ENCODE measurements at regions not wholly inside any gene's neighbourhood (a gene's known extent, or its start where the extent isn't known, plus 50 kb on each side); places are given as distances from the start of the nearest gene placed in this dataset.
A peak's percentile ranks its signal among the peaks of the same experiment; 100 is the strongest.
"Not testable (repeated sequence)": the region's sequence is repeated elsewhere in the genome, so short reads cannot be mapped to it uniquely, and the experiment has no call there.

DNA sequence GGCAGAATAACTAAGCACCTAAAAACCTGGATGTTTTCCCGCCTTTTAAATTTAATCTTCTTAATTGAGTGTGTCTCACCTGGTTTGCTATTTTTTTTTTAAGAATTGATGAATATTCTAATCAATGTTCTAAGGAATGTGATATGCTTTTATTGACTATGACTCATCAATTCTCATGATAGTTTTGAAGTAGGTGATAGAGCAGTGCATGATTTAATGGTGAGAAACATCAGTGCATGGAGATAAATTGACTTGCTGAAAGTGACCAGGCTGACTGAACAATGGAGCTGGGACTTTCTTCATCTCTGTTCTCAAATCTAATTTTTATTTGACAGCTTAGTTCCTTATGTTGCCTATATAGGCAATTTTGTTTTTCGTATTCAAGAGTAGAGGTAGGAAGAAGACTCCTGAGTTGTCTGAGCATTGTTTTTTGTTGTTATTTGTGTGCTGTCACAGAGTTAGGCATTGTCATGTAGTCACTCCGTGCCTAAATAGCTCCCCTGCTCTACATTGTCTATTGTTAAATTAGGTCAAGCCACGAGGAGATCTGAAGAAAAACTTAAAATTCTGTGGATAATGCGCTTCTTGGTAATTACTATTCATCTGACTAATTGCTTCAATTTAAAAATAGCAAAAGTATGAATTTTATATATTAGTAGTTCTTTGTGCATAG is 59.0 kb upstream of the NUTM2F start:
- H3K27me3 Mint-ChIP-seq, H3K36me3 Mint-ChIP-seq, H3K9me3 Mint-ChIP-seq, CTCF ChIA-PET, H3K4me3 Mint-ChIP-seq, H3K4me1 Mint-ChIP-seq, DNase-seq, H3K27ac Mint-ChIP-seq: not testable (repeated sequence)

DNA sequence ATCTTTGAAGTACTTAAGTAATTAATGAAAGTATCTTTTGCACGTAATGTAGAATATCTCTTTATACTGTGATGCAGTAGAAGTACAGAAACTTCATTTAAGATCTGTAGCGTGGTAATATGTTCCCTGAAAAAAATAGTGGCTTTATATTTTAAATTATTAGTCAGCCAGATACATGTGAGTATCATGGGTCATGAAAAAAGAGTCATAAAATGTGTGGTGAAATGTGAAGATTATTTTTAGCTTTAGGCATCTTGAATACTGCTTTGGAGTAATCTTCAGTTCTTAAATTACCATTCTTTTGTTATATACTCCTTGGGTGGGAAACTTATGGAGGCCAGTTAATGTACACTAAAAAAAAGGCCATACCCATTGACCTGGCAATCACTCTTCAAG is 59.6 kb upstream of the NUTM2F start:
- H3K4me3 Mint-ChIP-seq, H3K4me1 Mint-ChIP-seq, DNase-seq, CTCF ChIA-PET, H3K36me3 Mint-ChIP-seq, H3K27me3 Mint-ChIP-seq, H3K9me3 Mint-ChIP-seq, H3K27ac Mint-ChIP-seq: not testable (repeated sequence)

DNA sequence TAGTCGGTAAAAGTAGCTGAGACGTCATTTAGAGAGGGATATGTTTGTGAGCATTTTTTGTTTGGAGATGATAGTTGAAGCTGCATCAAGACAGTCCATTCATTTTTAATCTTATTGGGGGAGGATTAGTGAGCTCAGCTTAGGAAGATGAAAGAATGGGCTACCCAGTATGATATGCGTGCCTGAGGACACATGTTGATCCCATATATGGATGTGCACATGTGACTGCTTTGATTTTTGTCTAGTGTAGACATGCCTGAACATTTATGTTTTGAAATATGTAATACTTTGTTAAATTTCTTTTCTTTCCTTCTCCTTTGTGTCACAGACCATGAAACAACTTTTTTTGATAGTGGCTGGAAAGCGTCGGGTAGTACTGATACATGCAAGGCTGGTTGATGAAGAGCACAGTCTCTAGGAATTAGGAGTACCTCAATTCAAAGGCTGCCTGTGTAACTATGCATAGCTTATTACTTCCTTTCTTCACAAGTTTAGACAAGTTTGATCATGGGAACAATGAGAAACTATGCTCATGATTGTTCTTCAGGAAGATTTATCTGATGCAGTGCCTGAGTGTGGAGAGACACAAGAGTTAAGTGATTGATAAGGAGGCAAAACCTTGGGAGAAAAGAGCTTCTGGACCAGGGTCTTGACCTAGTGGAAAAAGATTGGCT is 62.1 kb upstream of the NUTM2F start:
- H3K27me3 Mint-ChIP-seq, CTCF ChIA-PET, H3K36me3 Mint-ChIP-seq, H3K4me3 Mint-ChIP-seq, H3K9me3 Mint-ChIP-seq, H3K4me1 Mint-ChIP-seq, DNase-seq, H3K27ac Mint-ChIP-seq: not testable (repeated sequence)

DNA sequence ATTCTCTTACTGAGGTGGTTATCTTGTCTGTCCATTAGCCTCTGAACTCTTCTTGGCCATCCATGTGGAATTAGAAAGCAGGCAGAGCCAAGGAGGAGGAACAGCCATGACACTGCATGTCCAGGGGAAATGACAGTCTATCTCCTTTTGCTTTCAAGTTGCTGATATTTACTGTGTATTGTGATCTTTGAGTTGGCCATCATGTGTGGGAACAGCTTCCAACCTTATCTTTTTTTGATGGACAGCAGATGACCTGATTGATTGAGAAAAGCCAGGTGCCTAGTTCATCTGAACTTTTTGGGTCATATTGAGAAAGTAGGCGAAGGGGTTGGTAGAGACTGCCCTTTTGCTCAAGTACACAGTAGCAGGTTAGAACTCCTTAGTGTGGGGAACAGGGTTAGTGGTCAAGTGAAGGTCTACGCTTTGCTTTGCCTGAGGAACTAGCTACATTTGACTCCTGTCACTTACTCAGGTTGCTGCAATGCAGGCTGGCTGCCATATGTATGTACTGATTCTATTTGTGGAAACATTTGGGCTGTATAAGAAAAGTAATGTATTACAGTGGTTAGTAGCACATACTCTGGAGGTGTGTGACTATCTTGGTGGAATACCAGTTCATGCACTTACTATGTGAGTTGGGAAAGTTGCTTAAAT is 64.7 kb upstream of the NUTM2F start:
- H3K27ac Mint-ChIP-seq, H3K9me3 Mint-ChIP-seq, H3K27me3 Mint-ChIP-seq, CTCF ChIA-PET, DNase-seq, H3K4me3 Mint-ChIP-seq, H3K4me1 Mint-ChIP-seq, H3K36me3 Mint-ChIP-seq: not testable (repeated sequence)

DNA sequence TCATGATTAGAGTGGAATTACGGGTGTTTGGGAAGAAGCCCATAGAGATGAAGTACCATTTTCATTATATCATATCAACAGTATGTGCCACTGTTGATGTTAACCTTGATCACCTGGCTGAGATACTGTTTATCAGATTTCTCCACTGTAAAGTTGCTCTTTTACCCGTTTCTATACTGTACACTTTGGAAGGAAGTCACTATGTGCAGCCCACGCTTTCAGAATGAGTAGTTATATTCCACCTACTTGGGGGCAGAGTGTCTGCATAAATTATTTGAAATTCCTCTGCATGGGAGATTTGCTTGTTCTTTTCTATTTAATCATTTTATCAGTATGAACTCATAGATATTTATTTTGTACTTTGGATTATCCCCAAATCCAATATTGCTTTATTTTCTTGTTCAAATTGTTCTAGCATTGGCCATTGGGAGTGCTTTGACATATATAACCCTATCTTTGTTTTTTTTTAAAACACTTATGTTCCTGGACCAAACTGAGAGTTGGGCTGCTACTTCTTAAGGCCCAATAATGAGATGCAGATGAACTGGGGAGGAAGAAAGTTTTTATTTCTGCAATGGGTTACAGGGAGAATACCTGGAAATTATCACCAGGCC is 69.4 kb upstream of the NUTM2F start:
- H3K4me3 Mint-ChIP-seq, H3K27ac Mint-ChIP-seq, H3K36me3 Mint-ChIP-seq, CTCF ChIA-PET, H3K27me3 Mint-ChIP-seq, H3K4me1 Mint-ChIP-seq, DNase-seq, H3K9me3 Mint-ChIP-seq: not testable (repeated sequence)

DNA sequence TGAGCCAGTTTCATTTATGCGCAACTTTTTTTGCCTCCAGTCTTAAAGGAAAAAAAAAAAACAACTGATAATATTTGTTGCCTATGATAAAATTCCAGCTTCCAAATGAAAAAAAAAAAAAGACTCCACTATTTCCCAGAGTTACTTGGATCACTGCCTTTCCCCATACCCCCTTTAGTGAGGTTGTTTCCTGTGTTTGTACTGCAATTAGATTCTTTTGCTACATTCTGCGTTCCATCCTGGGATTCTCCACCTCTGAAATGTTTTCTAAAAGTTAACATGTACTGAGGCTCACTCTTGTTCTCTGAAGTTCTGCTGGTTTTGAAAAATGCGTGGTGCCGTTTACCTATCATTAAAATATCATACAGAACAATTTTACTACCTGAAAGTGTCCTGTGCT is 72.0 kb upstream of the NUTM2F start:
- H3K27me3 Mint-ChIP-seq, H3K9me3 Mint-ChIP-seq, H3K4me3 Mint-ChIP-seq, H3K36me3 Mint-ChIP-seq, DNase-seq, CTCF ChIA-PET, H3K4me1 Mint-ChIP-seq: not testable (repeated sequence)
- peak overlapping the region; percentile 52 for H3K27ac Mint-ChIP-seq

DNA sequence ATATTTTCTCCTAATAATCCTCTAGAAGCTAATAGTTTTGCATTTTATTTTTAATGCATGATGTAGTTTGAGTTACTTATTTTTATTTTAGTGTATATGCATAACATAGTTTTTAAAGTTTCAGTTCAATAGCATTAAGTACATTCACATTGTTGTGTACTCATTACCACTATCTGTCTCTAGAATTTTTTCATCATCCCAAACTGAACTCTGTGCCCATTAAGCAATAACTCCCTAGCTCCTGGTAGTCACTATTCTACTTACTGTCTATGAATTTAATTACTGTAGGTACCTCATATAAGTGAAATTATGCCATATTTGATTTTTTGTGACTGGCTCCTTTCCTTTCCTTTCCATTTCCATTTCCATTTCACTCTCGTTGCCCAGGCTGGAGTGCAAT is 74.4 kb upstream of the NUTM2F start:
- H3K4me3 Mint-ChIP-seq, H3K36me3 Mint-ChIP-seq, CTCF ChIA-PET, H3K4me1 Mint-ChIP-seq, H3K27me3 Mint-ChIP-seq, H3K9me3 Mint-ChIP-seq, H3K27ac Mint-ChIP-seq, DNase-seq: not testable (repeated sequence)

DNA sequence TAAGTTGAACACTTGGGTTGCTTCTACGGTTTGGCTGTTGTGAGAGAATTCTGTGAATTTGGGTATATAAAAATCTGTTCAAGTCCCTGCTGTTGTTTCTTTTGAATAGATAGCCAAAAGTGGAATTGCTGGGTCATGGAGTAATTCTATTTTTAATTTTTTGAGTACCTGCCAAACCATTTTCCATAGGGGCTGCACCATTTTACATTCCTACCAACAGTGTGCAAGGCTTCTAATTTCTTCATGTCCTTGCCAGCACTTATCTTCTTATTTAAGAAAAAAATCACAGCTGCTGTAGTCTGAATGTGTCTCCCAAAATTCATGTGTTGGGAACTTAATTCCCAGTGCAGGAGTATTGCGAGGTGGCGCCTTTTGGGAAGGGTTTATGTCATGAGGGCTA is 75.1 kb upstream of the NUTM2F start:
- H3K4me3 Mint-ChIP-seq, DNase-seq, H3K36me3 Mint-ChIP-seq, H3K27me3 Mint-ChIP-seq, H3K4me1 Mint-ChIP-seq, H3K27ac Mint-ChIP-seq, H3K9me3 Mint-ChIP-seq, CTCF ChIA-PET: not testable (repeated sequence)

DNA sequence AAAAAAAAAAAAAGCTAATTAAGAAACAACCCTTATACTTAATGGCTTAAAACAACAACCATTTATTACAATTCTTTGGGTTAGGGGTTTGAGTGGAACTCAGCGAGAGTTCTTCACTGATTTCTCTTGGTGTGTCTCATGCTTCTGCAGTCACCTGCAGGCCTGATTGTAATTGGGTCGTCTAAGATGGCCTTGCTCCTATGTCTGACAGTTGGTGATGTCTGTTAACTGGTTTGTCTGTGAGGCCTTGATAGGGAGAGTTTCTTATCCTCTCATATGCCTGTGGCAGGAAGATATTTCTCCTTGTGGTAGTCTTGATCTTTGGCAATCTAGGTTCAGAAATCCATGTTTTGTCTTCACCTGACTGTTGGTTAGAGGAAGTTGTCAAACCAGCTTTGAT is 85.2 kb upstream of the NUTM2F start:
- not testable (repeated sequence) for H3K4me3 Mint-ChIP-seq

DNA sequence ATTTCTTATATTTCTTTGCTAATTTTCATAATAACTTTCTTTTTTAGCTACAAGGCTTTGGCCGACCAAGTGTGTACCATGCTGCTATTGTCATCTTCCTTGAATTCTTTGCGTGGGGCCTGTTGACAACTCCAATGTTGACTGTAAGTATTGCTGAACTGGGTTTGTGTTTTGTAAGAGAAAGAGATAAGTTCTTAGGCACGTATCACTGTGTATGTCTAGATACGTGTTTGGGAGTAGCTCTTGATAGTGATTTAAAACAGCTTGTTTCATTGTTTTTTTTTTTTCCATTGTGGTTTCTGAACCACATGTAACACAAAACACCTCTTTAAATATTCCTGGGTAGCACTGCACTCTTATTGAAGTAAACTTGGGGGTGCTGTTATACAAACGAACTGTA is 86.7 kb upstream of the NUTM2F start:
- DNase-seq, H3K4me3 Mint-ChIP-seq, CTCF ChIA-PET, H3K9me3 Mint-ChIP-seq, H3K27me3 Mint-ChIP-seq, H3K36me3 Mint-ChIP-seq: not testable (repeated sequence)
- peaks cover 19% of the 10 kb centered on the region for H3K4me1 Mint-ChIP-seq
- H3K27ac Mint-ChIP-seq, result peak overlapping the region; percentile 57

More for the DNA sequence above, 85.2 kb upstream of the NUTM2F start:
- H3K9me3 Mint-ChIP-seq, H3K36me3 Mint-ChIP-seq, DNase-seq, H3K27me3 Mint-ChIP-seq, H3K27ac Mint-ChIP-seq, CTCF ChIA-PET: not testable (repeated sequence)
- H3K4me1 Mint-ChIP-seq, result peaks cover 22% of the 10 kb centered on the region

DNA sequence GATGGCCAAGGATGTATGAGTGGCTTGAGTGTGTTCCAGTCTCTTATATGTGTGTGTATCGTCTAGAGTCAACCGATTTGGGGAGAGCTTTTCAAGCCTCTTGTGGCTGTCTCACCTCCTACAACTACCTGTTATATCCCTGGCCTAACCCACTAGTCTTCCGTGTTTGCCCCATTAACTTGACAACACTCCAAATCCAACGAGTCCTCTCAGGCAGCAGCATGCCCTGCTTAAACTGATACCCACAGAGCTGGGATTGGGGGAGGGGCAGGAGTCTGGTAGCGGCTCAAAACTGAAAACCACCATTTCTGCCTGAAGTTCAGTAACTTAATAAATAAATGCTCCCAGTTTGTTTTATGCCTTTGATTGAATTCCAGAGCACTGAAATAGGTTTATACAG is 91.7 kb upstream of the NUTM2F start:
- CTCF ChIA-PET, H3K27me3 Mint-ChIP-seq, H3K4me3 Mint-ChIP-seq, DNase-seq, H3K9me3 Mint-ChIP-seq, H3K4me1 Mint-ChIP-seq, H3K36me3 Mint-ChIP-seq, H3K27ac Mint-ChIP-seq: not testable (repeated sequence)

DNA sequence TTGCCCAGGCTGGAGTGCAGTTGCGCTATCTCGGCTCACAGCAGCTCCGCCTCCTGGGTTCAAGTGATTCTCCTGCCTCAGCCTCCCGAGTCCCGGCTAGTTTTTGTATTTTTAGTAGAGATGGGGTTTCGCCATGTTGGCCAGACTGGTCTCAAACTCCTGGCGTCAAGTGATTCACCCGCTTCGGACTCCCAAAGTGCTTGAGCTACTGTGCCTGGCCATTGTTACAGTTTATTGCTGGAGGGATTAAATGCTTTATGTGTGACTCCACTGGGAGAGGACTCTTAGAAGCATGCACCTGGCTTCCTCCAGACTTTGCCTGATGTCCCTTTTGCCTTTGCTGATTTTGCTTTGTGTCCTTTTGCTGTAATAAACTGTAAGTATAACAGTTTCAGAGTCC is 93.5 kb upstream of the NUTM2F start:
- H3K27me3 Mint-ChIP-seq, H3K9me3 Mint-ChIP-seq, H3K4me1 Mint-ChIP-seq, H3K4me3 Mint-ChIP-seq, DNase-seq, H3K36me3 Mint-ChIP-seq, H3K27ac Mint-ChIP-seq, CTCF ChIA-PET: not testable (repeated sequence)

DNA sequence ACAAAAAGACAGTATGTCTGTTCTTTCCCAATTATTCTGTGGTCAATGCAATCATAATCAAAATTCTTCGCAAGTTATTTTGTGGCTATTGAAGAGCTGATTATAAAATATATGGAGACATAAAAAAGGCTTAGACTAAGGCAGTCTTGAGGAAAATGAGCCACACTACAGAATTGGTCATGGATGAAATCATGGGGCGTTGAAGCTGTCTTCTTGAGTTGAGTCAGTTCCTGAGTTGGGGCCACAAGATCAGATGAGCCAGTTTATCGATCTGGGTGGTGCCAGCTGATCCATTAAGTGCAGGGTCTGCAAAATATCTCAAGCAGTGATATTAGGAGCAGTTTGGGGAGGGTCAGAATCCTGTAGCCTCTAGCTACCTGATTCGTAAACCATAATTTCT is 96.9 kb upstream of the NUTM2F start:
- CTCF ChIA-PET, H3K9me3 Mint-ChIP-seq, DNase-seq, H3K27me3 Mint-ChIP-seq, H3K36me3 Mint-ChIP-seq, H3K4me1 Mint-ChIP-seq, H3K4me3 Mint-ChIP-seq, H3K27ac Mint-ChIP-seq: not testable (repeated sequence)

DNA sequence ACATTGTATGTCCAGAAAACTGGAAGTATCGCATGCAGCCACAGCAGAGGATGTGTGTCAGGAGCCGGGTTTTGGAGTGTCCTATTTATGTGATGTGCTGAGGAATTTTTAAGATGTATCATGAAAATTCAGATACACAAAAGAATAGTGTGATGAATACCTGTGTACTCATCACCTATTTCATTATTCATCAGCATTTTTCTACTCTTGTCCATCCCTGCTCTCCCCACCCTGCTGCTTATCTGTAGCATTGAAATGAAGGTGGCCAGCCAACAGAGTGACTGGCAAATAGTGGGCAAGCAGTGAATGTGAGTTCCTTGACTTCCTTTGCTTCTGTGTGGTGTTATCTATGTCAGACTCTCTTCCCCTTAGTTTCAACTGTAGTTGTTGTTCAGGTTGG is 108.7 kb upstream of the NUTM2F start:
- CTCF ChIA-PET, H3K27ac Mint-ChIP-seq, H3K27me3 Mint-ChIP-seq, H3K4me1 Mint-ChIP-seq, H3K9me3 Mint-ChIP-seq, H3K4me3 Mint-ChIP-seq, DNase-seq: not testable (repeated sequence)
- peaks cover 20% of the 10 kb centered on the region for H3K36me3 Mint-ChIP-seq

DNA sequence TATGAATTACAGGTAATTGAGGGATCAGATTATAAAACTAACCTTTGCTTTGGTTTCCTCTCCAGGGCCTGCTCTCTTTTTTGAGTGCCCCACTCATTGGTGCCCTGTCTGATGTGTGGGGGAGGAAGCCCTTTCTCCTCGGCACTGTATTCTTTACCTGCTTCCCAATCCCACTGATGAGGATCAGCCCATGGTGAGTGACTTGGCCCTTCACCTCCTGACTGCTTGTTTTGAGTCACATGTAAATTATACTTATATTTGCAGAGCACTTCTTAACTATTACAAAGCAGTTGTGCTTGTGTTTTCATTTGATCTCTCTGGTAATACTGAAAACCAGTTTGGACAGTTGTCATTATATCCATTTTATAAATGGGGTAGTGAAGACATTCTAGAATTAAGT is 109.9 kb upstream of the NUTM2F start:
- H3K4me3 Mint-ChIP-seq, H3K9me3 Mint-ChIP-seq, H3K27ac Mint-ChIP-seq, H3K27me3 Mint-ChIP-seq, H3K4me1 Mint-ChIP-seq, DNase-seq, CTCF ChIA-PET: not testable (repeated sequence)
- H3K36me3 Mint-ChIP-seq, result peaks cover 24% of the 10 kb centered on the region

All from activated naive CD4-positive, alpha-beta T cell treated with anti-CD3 and anti-CD28 coated beads, Interleukin-2, amount 10 ng/mL, durations not matched to agents 7 days and 5 days (primary cell).